Nephron (organoid): ENCODE measurements at regions not wholly inside any gene's neighbourhood (a gene's known extent, or its start where the extent isn't known, plus 50 kb on each side); places are given as distances from the start of the nearest gene placed in this dataset.

ENCODE experiments used
- H3K27ac Mint-ChIP-seq, 3 experiments: 2 replicates each; pipeline ENCODE4 v1.8.0; 2020; ENCODE audit warnings: mixed read lengths in 3 of 3, mild to moderate bottlenecking in 2 of 3, moderate library complexity in 1 of 3
- H3K27me3 Mint-ChIP-seq: 2 replicates; pipeline ENCODE4 v1.8.0; 2021; ENCODE audit warnings: low read depth, mild to moderate bottlenecking, moderate library complexity, mixed read lengths
- H3K36me3 Mint-ChIP-seq: 2 replicates; pipeline ENCODE4 v1.8.0; 2020; ENCODE audit warnings: low read depth, mixed read lengths
- H3K4me1 Mint-ChIP-seq: 2 replicates; pipeline ENCODE4 v1.8.0; 2020; ENCODE audit warnings: mixed read lengths
- H3K4me3 Mint-ChIP-seq, 3 experiments: 2 replicates each; pipeline ENCODE4 v1.8.0; 2020; ENCODE audit warnings: mild to moderate bottlenecking in 3 of 3, mixed read lengths in 3 of 3, moderate library complexity in 2 of 3
- H3K9me3 Mint-ChIP-seq: 2 replicates; pipeline ENCODE4 v1.8.0; 2020; ENCODE audit warnings: mixed read lengths
- CTCF ChIP-seq, 3 experiments: fragments of 200-600 bp; sonication (generic); IDR thresholded peaks; one replicate each; pipeline ENCODE4 v1.5.0; 2021; ENCODE audit warnings: antibody characterized with exemption in 3 of 3; ENCODE audit not compliant: unreplicated experiment in 3 of 3

GRCh38 chrX:98380106-98380505 is 1496.4 kb downstream of the RPA4 start:
- TF ChIP-seq CTCF (IDR thresholded peaks at IDR 0.05; ENCODE audit: unreplicated experiment in 3 of 3) = no peak
- Mint-ChIP-seq H3K9me3 (peaks cover 24% of the 10 kb centered on the region), H3K4me3 (peak overlapping the region in 1 of 3 experiments; percentile 38), H3K4me1 (no peaks in the 10 kb centered on the region), H3K36me3 (peaks cover 3% of the 10 kb centered on the region), H3K27me3 (no peaks in the 10 kb centered on the region), H3K27ac (no peak overlapping the region)

- Mint-ChIP-seq H3K4me1 (no peaks in the 10 kb centered on the region), H3K27me3 (no peaks in the 10 kb centered on the region), H3K27ac (no peak overlapping the region), H3K4me3 (peak overlapping the region in 1 of 3 experiments; percentile 38), H3K9me3 (peaks cover 24% of the 10 kb centered on the region), H3K36me3 (peaks cover 3% of the 10 kb centered on the region)
- TF ChIP-seq CTCF (IDR thresholded peaks at IDR 0.05; ENCODE audit: unreplicated experiment in 3 of 3) = no peak
These were observed 1496.8 kb downstream of the RPA4 start for GRCh38 chrX:98380556-98380955.

DNA sequence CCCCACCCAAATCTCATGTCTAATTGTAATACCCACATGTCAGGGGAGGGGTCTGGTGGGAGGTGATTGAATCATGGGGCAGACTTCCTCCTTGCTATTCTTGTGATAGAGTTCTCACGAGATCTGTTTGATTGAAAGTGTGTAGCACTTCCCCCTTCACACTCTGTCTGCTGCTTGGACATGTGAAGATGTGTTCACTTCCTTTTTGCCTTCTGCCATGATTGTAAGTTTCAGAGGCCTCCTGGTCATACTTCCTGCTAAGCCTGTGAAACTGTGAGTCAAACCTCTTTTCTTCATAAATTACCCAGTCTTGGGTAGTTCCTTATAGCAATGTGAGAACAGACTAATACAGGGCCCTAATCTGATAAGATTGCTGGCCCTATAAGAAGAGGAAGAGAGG is 1514.8 kb downstream of the RPA4 start:
- H3K4me1 Mint-ChIP-seq = no peaks in the 10 kb centered on the region
- H3K27ac Mint-ChIP-seq = no peak overlapping the region
- H3K9me3 Mint-ChIP-seq = peaks cover 12% of the 10 kb centered on the region
- TF ChIP-seq CTCF (IDR thresholded peaks at IDR 0.05; ENCODE audit: unreplicated experiment in 3 of 3) = no peak
- H3K27me3 Mint-ChIP-seq = no peaks in the 10 kb centered on the region
- H3K36me3 Mint-ChIP-seq = no peaks in the 10 kb centered on the region
- H3K4me3 Mint-ChIP-seq = no peak overlapping the region

- Mint-ChIP-seq H3K4me3 (no peak overlapping the region), H3K9me3 (peaks cover 3% of the 10 kb centered on the region), H3K36me3 (no peaks in the 10 kb centered on the region), H3K27ac (no peak overlapping the region), H3K4me1 (no peaks in the 10 kb centered on the region), H3K27me3 (no peaks in the 10 kb centered on the region)
- TF ChIP-seq CTCF (IDR thresholded peaks at IDR 0.05; ENCODE audit: unreplicated experiment in 3 of 3) = no peak
These were observed 1521.7 kb downstream of the RPA4 start for GRCh38 chrX:98405376-98405775.

DNA sequence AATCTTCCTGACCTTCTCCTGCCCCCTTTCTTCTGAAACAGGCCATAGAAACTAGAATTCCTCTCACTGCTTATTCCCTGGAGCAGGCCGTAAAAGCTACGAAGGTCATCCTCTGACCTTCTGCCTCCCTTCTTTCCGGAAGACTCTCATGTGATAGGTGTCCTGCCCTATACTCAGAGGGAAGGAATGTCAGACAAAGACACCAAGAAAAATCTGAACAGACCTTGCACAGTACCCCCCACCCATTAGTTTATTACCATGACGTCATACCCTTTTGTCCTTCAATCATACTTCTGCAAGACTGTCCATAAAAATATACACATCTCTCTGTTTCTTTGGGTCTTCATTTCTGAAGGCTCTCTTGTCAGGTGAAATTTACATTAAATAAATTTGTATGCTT is 1523.9 kb downstream of the RPA4 start:
- no peak overlapping the region for H3K27ac Mint-ChIP-seq
- peaks cover 3% of the 10 kb centered on the region for H3K9me3 Mint-ChIP-seq
- H3K4me3 Mint-ChIP-seq = no peak overlapping the region
- H3K27me3 Mint-ChIP-seq = no peaks in the 10 kb centered on the region
- H3K4me1 Mint-ChIP-seq = no peaks in the 10 kb centered on the region
- H3K36me3 Mint-ChIP-seq = no peaks in the 10 kb centered on the region
- no peak for TF ChIP-seq CTCF (IDR thresholded peaks at IDR 0.05; ENCODE audit: unreplicated experiment in 3 of 3)

DNA sequence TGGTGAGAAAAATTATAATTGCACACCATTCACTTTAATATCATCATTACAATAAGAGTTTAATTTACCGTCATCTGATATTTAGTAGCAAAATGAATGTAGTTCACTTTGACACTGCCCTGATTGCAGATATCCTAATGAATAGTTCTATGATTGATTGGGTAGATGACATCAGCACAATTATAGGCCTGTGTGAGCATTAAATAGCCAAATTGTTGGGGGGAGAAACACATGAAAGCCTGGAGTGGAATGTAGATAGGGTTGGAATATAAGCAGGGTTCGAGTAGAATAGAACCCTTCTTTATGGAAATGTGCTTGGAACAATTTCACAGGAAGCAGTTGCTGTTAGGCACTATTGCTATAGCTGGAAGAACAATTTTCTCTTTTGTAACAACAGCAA is 1526.2 kb downstream of the RPA4 start:
- no peaks in the 10 kb centered on the region for H3K4me1 Mint-ChIP-seq
- no peaks in the 10 kb centered on the region for H3K27me3 Mint-ChIP-seq
- H3K4me3 Mint-ChIP-seq = no peak overlapping the region
- H3K36me3 Mint-ChIP-seq = no peaks in the 10 kb centered on the region
- no peaks in the 10 kb centered on the region for H3K9me3 Mint-ChIP-seq
- H3K27ac Mint-ChIP-seq = no peak overlapping the region
- TF ChIP-seq CTCF (IDR thresholded peaks at IDR 0.05; ENCODE audit: unreplicated experiment in 3 of 3) = no peak
